Caco-2 (cell line): ENCODE measurements at regions not wholly inside any gene's neighbourhood (a gene's known extent, or its start where the extent isn't known, plus 50 kb on each side); places are given as distances from the start of the nearest gene placed in this dataset.

ENCODE experiments used
- BruUV-seq: library from RNA; stranded (reverse); fragments of 400-500 nt; replicated peaks from 2 replicates; lab custom pipeline; 2021; lab: Mats Ljungman, UMichigan
- CTCF ChIA-PET: fragments of 300-600 bp; sonication (Branson Sonifier 250); formaldehyde crosslinking; loops from one replicate; lab custom pipeline; 2022; ENCODE audit warnings: antibody characterized with exemption; lab: Charles Lee
- POLR2A ChIA-PET: fragments of 300-600 bp; sonication (Branson Sonifier 250); formaldehyde crosslinking; loops from one replicate; lab custom pipeline; 2022; ENCODE audit warnings: antibody characterized with exemption; lab: Charles Lee
- DNase-seq, 2 experiments: peaks; one replicate each; pipeline versions ENCODE4 v3.0.0 to v3.0.0-alpha.2; 2020 to 2022
- H3K27me3 ChIP-seq: replicated peaks from 2 replicates; pipeline ENCODE4 v1.6.0; 2011; ENCODE audit warnings: low read length; ENCODE audit not compliant: control insufficient read depth, insufficient read depth
- H3K36me3 ChIP-seq: 2 replicates; pipeline ENCODE4 v1.5.1; 2011; ENCODE audit warnings: low read length; ENCODE audit not compliant: control insufficient read depth, insufficient read depth
- H3K4me1 ChIP-seq: fragments of 250-450 bp; sonication (Bioruptor Pico); 2 replicates; pipeline ENCODE4 v1.5.1; 2020; ENCODE audit warnings: mild to moderate bottlenecking
- H3K4me3 ChIP-seq: 2 replicates; pipeline ENCODE4 v1.5.1; 2011; ENCODE audit warnings: low read depth, mild to moderate bottlenecking, control low read depth, low read length
- H3K9me3 ChIP-seq: fragments of 250-450 bp; sonication (Bioruptor Pico); 2 replicates; pipeline ENCODE4 v1.5.1; 2020; ENCODE audit warnings: mild to moderate bottlenecking, moderate library complexity
- H3K27ac Mint-ChIP-seq: one replicate; pipeline ENCODE4 v1.8.0; 2022; ENCODE audit warnings: mixed read lengths; ENCODE audit not compliant: unreplicated experiment
- H3K27me3 Mint-ChIP-seq: one replicate; pipeline ENCODE4 v1.8.0; 2022; ENCODE audit warnings: mixed read lengths; ENCODE audit not compliant: insufficient read depth, unreplicated experiment
- H3K36me3 Mint-ChIP-seq: one replicate; pipeline ENCODE4 v1.8.0; 2022; ENCODE audit warnings: mild to moderate bottlenecking, mixed read lengths; ENCODE audit not compliant: insufficient read depth, unreplicated experiment
- H3K4me1 Mint-ChIP-seq: one replicate; pipeline ENCODE4 v1.8.0; 2022; ENCODE audit warnings: low read depth, mixed read lengths; ENCODE audit not compliant: unreplicated experiment
- H3K4me3 Mint-ChIP-seq: one replicate; pipeline ENCODE4 v1.8.0; 2022; ENCODE audit warnings: mild to moderate bottlenecking, moderate library complexity, mixed read lengths; ENCODE audit not compliant: unreplicated experiment
- H3K9me3 Mint-ChIP-seq: one replicate; pipeline ENCODE4 v1.8.0; 2022; ENCODE audit warnings: mixed read lengths; ENCODE audit not compliant: unreplicated experiment
- intact Hi-C: fragments of 100-400 bp; cut with micrococcal nuclease; formaldehyde crosslinking; loops from one replicate; pipeline ENCODE4 v1.10.0; 2022; ENCODE audit not compliant: unreplicated experiment
- TF ChIP-seq, protein P1 (sequence below), 2 experiments: fragments of 200-600 bp in 1 of 2; IDR thresholded peaks; 1 replicate in 1 of 2; 2 replicates in 1 of 2; pipeline versions ENCODE4 v1.5.1 to v1.8.0; 2011 to 2022; ENCODE audit warnings: antibody characterized with exemption in 1 of 2, control low read depth in 1 of 2, inconsistent platforms in 1 of 2, low read depth in 1 of 2, low read length in 1 of 2, mild to moderate bottlenecking in 1 of 2, moderate library complexity in 1 of 2; ENCODE audit not compliant: insufficient read depth in 1 of 2, severe bottlenecking in 1 of 2, unreplicated experiment in 1 of 2

DNA sequence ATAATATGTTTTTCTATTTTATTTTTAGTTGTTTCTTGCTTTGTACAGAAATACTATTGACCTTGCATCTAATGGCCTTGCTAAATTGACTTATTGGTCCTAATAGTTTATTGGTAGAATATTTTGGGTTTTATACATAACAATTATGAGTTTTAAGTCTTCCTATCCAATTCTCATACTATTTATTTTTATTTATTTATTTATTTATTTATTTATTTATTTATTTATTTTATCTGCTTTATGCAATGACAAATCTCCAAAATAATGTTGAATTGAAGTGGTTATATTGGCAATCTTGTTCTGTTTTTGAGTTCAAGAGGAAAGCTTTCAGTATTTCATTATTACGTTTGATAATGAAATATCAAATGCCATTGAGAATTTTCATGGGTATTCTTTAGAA is 488.3 kb downstream of the CDH2 start:
- Mint-ChIP-seq H3K27ac (no peak overlapping the region), H3K4me1 (no peaks in the 10 kb centered on the region), H3K36me3 (no peaks in the 10 kb centered on the region), H3K27me3 (no peaks in the 10 kb centered on the region), H3K9me3 (no peaks in the 10 kb centered on the region), H3K4me3 (no peak overlapping the region)
- CTCF ChIA-PET, result no interaction called here
- intact Hi-C loops, result no loop called here
- DNase-seq, result no peak
- POLR2A ChIA-PET, result no interaction called here
- no peak overlapping the region for H3K4me3 ChIP-seq
- H3K4me1 ChIP-seq, result no peaks in the 10 kb centered on the region
- TF ChIP-seq, protein P1, sequence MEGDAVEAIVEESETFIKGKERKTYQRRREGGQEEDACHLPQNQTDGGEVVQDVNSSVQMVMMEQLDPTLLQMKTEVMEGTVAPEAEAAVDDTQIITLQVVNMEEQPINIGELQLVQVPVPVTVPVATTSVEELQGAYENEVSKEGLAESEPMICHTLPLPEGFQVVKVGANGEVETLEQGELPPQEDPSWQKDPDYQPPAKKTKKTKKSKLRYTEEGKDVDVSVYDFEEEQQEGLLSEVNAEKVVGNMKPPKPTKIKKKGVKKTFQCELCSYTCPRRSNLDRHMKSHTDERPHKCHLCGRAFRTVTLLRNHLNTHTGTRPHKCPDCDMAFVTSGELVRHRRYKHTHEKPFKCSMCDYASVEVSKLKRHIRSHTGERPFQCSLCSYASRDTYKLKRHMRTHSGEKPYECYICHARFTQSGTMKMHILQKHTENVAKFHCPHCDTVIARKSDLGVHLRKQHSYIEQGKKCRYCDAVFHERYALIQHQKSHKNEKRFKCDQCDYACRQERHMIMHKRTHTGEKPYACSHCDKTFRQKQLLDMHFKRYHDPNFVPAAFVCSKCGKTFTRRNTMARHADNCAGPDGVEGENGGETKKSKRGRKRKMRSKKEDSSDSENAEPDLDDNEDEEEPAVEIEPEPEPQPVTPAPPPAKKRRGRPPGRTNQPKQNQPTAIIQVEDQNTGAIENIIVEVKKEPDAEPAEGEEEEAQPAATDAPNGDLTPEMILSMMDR (IDR thresholded peaks at IDR 0.05; ENCODE audit: insufficient read depth in 1 of 2, low read depth in 1 of 2, low read length in 1 of 2, severe bottlenecking in 1 of 2, unreplicated experiment in 1 of 2), result no peak
- BruUV-seq, result no TSS peak
- no peaks in the 10 kb centered on the region for H3K27me3 ChIP-seq
- H3K36me3 ChIP-seq, result no peaks in the 10 kb centered on the region
- H3K9me3 ChIP-seq, result no peaks in the 10 kb centered on the region

DNA sequence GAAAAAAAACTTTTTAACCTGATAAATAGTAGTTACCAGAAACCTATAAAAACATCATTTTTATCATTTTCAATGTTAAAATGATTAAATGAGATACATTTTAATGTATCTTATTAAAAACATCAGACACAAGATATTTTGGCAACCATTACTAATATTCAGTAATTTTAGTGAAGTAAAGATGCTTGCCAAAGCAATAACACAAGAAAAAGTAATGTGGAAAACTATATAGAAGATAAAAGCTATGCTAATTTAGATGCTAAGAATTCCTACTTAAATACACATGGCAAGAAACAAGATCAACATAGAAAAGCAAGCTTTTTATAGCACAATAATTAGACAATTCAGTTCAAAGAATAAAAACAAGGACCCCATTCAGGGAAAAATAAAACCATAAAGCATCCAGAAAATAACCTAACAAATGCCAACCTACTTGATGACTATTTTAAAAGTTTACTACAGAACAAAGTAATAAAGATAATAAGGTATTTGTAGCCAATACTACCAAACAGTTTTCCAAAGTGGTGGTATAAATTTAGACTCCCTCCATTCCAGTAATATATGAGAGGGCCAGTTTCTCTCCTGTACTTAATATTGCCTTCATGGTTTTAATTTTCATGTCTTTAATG is 489.5 kb downstream of the CDH2 start:
- H3K9me3 Mint-ChIP-seq, result no peaks in the 10 kb centered on the region
- no peak for DNase-seq
- H3K4me1 Mint-ChIP-seq, result no peaks in the 10 kb centered on the region
- H3K27me3 Mint-ChIP-seq, result no peaks in the 10 kb centered on the region
- no peaks in the 10 kb centered on the region for H3K36me3 Mint-ChIP-seq
- H3K9me3 ChIP-seq, result no peaks in the 10 kb centered on the region
- POLR2A ChIA-PET, result no interaction called here
- no peaks in the 10 kb centered on the region for H3K36me3 ChIP-seq
- CTCF ChIA-PET, result no interaction called here
- intact Hi-C loops, result no loop called here
- TF ChIP-seq, protein P1 (IDR thresholded peaks at IDR 0.05; ENCODE audit: insufficient read depth in 1 of 2, low read depth in 1 of 2, low read length in 1 of 2, severe bottlenecking in 1 of 2, unreplicated experiment in 1 of 2), result no peak
- H3K4me3 ChIP-seq, result no peak overlapping the region
- no peak overlapping the region for H3K27ac Mint-ChIP-seq
- no peaks in the 10 kb centered on the region for H3K4me1 ChIP-seq
- no peaks in the 10 kb centered on the region for H3K27me3 ChIP-seq
- no TSS peak for BruUV-seq
- H3K4me3 Mint-ChIP-seq, result no peak overlapping the region

DNA sequence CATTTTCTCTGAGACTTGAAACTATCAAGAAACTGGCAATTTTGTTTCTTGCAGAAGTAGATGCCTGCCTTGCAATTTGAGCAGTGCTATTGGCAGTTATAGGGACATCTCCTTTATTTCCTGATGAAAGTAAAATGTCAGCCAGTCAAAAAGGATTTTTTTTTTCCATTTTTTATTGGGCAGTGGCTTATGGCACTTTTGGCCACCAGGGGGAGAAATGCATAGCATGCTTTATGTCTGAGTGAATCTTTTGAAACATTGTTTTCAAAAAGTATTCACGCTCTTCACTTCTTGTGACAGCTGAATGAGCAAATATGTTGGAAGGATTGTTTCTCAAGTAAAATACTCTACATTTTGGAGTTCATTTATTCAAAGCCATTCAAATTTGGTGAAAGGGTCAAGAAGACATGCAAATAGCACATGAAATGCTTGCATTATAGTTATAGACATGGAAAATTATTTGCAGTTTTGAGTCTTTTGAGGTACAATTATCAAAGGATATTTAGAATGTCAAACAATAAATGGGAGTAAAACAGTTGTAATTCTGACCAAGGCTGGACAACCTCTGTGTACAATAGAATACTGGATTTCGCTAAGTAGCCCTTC is 491.0 kb downstream of the CDH2 start:
- no peaks in the 10 kb centered on the region for H3K4me1 ChIP-seq
- BruUV-seq, result no TSS peak
- H3K9me3 ChIP-seq, result no peaks in the 10 kb centered on the region
- H3K27me3 ChIP-seq, result no peaks in the 10 kb centered on the region
- intact Hi-C loops, result loop anchor here (1.0 to 2.0 kb wide), 2 partner anchors 64 to 503 kb away; no protein-coding TSS in a partner anchor
- no peak overlapping the region for H3K4me3 Mint-ChIP-seq
- DNase-seq, result peak in 1 of 2 experiments; percentile 31
- POLR2A ChIA-PET, result no interaction called here
- TF ChIP-seq, protein P1 (IDR thresholded peaks at IDR 0.05; ENCODE audit: insufficient read depth in 1 of 2, low read depth in 1 of 2, low read length in 1 of 2, severe bottlenecking in 1 of 2, unreplicated experiment in 1 of 2), result peak; percentile 34 to 48
- H3K27ac Mint-ChIP-seq, result no peak overlapping the region
- CTCF ChIA-PET, result interaction anchor here (1.3 kb wide), 1 partner anchor 64 kb away, joined by 5 read pairs; no protein-coding TSS in a partner anchor
- H3K36me3 Mint-ChIP-seq, result no peaks in the 10 kb centered on the region
- H3K27me3 Mint-ChIP-seq, result no peaks in the 10 kb centered on the region
- no peaks in the 10 kb centered on the region for H3K4me1 Mint-ChIP-seq
- H3K9me3 Mint-ChIP-seq, result no peaks in the 10 kb centered on the region
- H3K4me3 ChIP-seq, result no peak overlapping the region
- H3K36me3 ChIP-seq, result no peaks in the 10 kb centered on the region
